WERI-Rb-1 (cell line): ENCODE measurements at regions not wholly inside any gene's neighbourhood (a gene's known extent, or its start where the extent isn't known, plus 50 kb on each side); places are given as distances from the start of the nearest gene placed in this dataset.
"Not testable (repeated sequence)": the region's sequence is repeated elsewhere in the genome, so short reads cannot be mapped to it uniquely, and the experiment has no call there.

Source experiments
- DNase-seq: peaks from one replicate; pipeline ENCODE4 v3.0.0-alpha.2; 2020
- H3K27ac ChIP-seq: fragments of 250-450 bp; sonication (Bioruptor Pico); 2 replicates; pipeline ENCODE4 v1.5.1; 2020; ENCODE audit warnings: mild to moderate bottlenecking, moderate library complexity
- H3K27me3 ChIP-seq: fragments of 250-450 bp; sonication (Bioruptor Pico); 2 replicates; pipeline ENCODE4 v1.5.1; 2021; ENCODE audit warnings: mild to moderate bottlenecking, low read depth, moderate library complexity; ENCODE audit not compliant: insufficient read depth, severe bottlenecking
- H3K36me3 ChIP-seq: fragments of 250-450 bp; sonication (Bioruptor Pico); 2 replicates; pipeline ENCODE4 v1.5.1; 2020; ENCODE audit warnings: mild to moderate bottlenecking, moderate library complexity
- H3K4me3 ChIP-seq: 2 replicates; pipeline ENCODE4 v1.5.1; 2011; ENCODE audit warnings: low read depth, mild to moderate bottlenecking, control low read depth, low read length
- H3K9me3 ChIP-seq: fragments of 250-450 bp; sonication (Bioruptor Pico); 2 replicates; pipeline ENCODE4 v1.5.1; 2021; ENCODE audit warnings: mild to moderate bottlenecking, moderate library complexity; ENCODE audit not compliant: severe bottlenecking
- CTCF ChIP-seq: IDR thresholded peaks from 2 replicates; pipeline ENCODE4 v1.5.1; 2011; ENCODE audit warnings: low read depth, mild to moderate bottlenecking, control low read depth, inconsistent platforms, low read length

- no peak for TF ChIP-seq CTCF
- Histone ChIP-seq H3K9me3 (no peaks in the 10 kb centered on the region), H3K36me3 (no peaks in the 10 kb centered on the region), H3K27ac (no peak overlapping the region), H3K27me3 (no peaks in the 10 kb centered on the region), H3K4me3 (no peak overlapping the region)
- DNase-seq, result no peak
Measured at GRCh38 chr5:104081232-104081631, 518.6 kb upstream of the NUDT12 start.

GRCh38 chr5:104080646-104081175, 518.1 kb upstream of the NUDT12 start:
- DNase-seq, result no peak
- no peaks in the 10 kb centered on the region for H3K36me3 ChIP-seq
- H3K27ac ChIP-seq, result no peak overlapping the region
- no peaks in the 10 kb centered on the region for H3K9me3 ChIP-seq
- TF ChIP-seq CTCF, result no peak
- no peak overlapping the region for H3K4me3 ChIP-seq
- H3K27me3 ChIP-seq, result no peaks in the 10 kb centered on the region

- DNase-seq, H3K9me3 ChIP-seq, H3K36me3 ChIP-seq, H3K4me3 ChIP-seq, H3K27ac ChIP-seq, H3K27me3 ChIP-seq: not testable (repeated sequence)
Measured at GRCh38 chr5:104079861-104080645, 517.5 kb upstream of the NUDT12 start.

DNA sequence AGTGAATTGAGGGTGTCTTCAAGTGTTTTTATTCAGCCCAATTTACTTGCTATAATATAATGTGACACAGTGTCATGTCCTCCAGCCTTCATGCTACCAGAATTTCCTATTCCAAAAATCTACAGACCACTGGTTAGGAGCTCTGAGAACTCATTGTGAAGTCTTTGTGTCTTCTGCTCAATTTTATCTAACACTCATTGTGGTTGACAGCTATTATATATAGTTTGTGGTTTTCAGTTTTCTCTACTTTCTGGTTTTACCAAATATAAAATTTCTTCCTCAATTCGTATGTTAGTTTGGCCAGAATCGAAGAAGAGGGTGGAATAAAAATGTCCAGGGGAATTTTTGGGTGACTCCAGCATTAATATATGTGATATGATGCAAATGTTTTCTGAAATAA, 509.3 kb upstream of the NUDT12 start:
- Histone ChIP-seq H3K4me3 (no peak overlapping the region), H3K9me3 (no peaks in the 10 kb centered on the region), H3K27ac (no peak overlapping the region), H3K27me3 (no peaks in the 10 kb centered on the region), H3K36me3 (no peaks in the 10 kb centered on the region)
- TF ChIP-seq CTCF, result no peak
- DNase-seq, result no peak

DNA sequence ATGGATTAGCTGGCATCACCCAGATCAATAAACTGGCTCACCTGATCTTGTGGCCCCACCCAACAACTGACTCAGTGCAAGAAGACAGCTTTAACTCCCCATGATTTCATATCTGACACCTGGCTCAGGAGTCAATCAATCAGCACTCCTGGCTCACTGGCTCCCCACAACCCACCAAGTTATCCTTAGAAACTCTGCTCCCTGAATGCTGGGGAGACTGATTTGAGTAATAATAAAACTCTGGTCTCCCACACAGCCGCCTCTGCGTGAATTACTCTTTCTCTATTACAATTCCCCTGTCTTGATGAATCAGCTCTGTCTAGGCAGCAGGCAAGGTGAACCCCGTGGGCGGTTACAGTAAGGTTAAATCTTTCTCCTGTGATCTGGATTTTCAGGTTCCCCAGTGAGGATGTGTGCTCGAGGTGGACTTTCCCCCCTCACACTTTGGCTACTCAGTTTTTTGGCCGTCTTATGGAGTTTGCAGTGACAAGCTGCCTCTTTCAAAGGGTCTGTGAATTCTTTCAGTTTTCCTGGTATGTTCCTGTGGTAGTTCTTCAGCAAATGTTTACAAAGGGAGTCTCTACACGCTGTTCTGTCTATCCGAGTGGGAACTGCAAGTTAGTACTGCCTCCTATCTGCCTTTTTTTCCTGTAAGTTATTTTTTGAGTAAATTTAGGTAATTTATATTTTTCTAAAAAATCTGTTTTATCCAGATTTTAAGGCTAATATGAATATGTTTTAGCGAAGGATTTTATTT, 500.2 kb upstream of the NUDT12 start:
- Histone ChIP-seq H3K9me3 (no peaks in the 10 kb centered on the region), H3K4me3 (no peak overlapping the region), H3K27me3 (no peaks in the 10 kb centered on the region), H3K27ac (no peak overlapping the region), H3K36me3 (no peaks in the 10 kb centered on the region)
- no peak for DNase-seq
- no peak for TF ChIP-seq CTCF

GRCh38 chr5:104061707-104062106, 499.1 kb upstream of the NUDT12 start:
- DNase-seq, result no peak
- no peaks in the 10 kb centered on the region for H3K9me3 ChIP-seq
- no peaks in the 10 kb centered on the region for H3K36me3 ChIP-seq
- TF ChIP-seq CTCF, result no peak
- no peak overlapping the region for H3K27ac ChIP-seq
- H3K27me3 ChIP-seq, result no peaks in the 10 kb centered on the region
- H3K4me3 ChIP-seq, result no peak overlapping the region
